Frontal cortex (tissue), 3 donors: ENCODE measurements at regions not wholly inside any gene's neighbourhood (a gene's known extent, or its start where the extent isn't known, plus 50 kb on each side); places are given as distances from the start of the nearest gene placed in this dataset.
"Not testable (repeated sequence)": the region's sequence is repeated elsewhere in the genome, so short reads cannot be mapped to it uniquely, and the experiment has no call there.

ENCODE experiments used
- DNase-seq, 2 donors: peaks; one replicate each; pipeline ENCODE4 v3.0.0; 2012; ENCODE audit warnings: low spot score in 2 of 2
- FAIRE-seq: peaks from 2 replicates; lab custom pipeline; 2012; peaks lifted over from hg19 to GRCh38; lab: Jason Lieb, UNC
- donor health status: control.
- donor health status: control.
- donor health status: control.

DNA sequence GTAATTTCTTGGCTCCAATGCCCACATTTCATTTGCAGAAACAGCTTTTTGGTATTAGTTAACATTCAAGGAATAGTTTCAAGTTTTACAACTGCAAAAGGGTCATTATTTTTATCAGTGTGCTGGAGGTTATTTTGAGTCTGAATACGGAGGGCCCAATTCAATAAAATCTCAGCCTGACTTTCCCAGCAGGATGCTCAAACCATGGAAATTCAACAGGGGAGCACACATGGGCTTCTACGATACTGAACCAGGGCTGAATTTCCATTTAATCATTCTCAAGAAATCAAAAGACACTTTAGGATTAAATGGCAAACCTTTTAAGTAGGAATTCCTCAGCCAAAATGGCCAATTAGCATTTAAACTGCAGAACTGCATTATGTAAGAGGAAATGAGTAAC, 700.9 kb upstream of the ANKRD30A start:
- DNase-seq: no peak
- no peak for FAIRE-seq

DNA sequence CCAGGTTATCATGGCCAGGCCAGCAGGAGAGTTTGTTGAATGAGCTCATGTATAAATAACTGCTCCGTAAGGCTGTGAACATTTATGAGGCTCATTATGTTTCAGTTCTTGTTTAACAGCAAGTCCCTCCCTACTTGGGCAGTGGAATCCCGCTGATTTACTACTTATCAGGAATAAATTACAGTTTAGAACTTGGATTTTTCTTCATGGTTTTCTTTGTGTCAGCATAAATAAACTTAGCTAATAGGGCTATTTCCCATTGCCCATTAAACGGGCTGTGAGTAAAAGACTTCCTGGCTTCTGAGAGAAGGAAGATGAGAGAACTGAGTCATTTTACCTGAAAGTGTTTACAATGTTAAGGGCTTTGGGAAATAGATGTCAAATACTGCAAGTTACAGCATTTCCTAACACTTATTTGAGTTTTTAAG, 701.6 kb upstream of the ANKRD30A start:
- FAIRE-seq: no peak
- no peak for DNase-seq

DNA sequence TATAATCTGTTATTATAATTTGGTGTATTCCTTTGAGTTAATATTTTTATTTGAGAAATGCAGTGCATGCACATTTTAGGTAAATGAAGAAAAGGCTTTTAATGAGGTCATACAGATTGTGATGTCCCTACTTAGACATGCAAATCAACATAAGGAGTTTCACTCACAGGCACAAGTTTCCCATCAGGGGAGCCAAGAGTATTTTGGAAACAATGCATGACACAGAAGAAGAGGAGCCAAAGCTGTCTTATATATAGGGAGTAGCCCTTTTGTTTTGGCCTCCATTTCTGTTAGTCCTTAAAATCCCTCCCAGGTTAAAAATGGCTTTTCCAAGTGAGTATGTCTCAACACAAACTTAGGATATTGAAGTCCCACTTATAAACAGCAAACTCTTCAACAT, 703.4 kb upstream of the ANKRD30A start:
- DNase-seq (no peak), FAIRE-seq (no peak)

DNA sequence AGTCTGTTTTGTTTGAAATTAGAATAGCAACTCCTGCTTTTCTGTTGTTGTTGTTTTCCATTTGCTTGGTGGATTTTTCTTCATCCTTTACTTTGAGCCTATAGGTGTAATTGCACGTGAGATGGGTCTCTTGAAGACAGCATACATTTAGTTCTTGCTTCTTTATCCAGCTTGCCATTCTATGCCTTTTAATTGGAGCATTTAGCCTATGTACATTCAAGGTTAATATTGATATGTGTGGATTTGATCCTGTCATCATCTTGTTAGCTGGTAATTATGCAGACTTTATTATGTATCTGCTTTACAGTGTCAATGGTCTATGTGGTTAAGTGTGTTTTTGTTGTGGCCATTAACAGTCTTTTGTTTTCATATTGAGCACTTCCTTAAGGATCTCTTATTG, 708.9 kb upstream of the ANKRD30A start:
- DNase-seq: no peak
- no peak for FAIRE-seq

DNA sequence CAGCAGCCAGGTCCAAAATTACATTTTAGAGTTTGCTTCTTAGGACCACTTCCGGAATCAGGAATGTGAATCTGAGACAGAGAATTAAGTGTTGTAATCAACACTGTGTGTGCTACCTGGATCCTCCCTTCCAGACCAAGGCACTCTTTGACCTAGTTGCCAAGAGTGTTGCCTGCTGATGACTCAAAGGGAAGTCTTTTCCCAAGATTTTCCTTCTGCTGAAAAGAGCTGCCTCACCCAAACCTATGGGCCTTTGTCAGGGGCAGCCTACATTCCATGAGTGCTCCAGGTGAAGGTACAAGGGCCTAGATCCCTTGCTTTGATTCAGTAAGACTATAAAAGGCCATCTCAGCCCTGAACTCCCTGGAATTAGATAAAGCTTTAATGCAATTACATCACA, 712.5 kb upstream of the ANKRD30A start:
- FAIRE-seq: no peak
- DNase-seq: no peak

DNA sequence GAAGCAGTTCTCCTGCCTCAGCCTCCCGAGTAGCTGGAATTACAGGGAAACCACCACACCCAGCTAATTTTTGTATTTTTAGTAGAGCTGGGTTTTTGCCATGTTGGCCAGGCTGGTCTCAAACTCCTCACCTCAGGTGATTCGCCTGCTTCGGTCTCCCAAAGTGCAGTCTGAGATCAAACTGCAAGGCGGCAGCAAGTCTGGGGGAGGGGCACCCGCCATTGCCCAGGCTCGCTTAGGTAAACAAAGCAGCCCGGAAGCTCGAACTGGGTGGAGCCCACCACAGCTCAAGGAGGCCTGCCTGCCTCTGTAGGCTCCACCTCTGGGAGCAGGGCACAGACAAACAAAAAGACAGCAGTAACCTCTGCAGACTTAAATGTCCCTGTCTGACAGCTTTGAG, 725.2 kb upstream of the ANKRD30A start:
- not testable (repeated sequence) for DNase-seq, FAIRE-seq

DNA sequence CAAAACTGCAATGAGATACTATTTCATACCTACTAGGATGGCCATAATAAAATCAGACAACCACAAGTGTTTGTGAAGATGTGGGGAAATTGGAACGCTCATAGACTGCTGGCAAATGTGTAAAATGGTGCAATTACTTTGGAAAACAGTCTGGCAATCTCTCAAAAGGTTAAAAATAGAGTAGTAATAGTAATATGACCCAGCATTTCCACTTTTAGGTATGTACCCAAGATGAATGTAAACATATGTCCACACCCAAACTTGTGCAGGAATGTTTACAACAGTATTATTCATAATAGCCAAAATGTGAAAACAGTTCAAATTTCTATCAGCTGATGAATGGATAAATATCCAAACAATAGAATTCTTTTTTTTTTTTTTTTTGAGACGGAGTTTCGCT, 731.6 kb upstream of the ANKRD30A start:
- FAIRE-seq (no peak), DNase-seq (no peak)

DNA sequence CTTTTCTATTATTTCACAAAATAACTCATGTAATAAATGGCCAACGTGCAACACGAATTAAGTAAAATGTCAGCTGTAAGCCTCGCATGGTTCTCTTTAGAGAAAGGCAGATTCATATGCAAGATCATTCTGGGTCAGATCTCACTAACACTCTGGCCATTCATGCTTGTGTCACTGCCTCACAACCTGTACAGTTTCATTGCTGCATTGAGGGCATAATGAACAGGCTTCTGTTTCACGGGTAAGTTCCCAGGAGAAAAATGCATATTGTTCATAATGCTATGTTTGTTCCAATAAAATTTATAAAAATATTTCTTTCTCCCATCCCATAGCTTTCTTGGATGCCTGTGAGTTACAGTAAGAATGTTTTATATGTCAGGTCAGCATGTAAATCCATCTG, 734.0 kb upstream of the ANKRD30A start:
- no peak for DNase-seq
- no peak for FAIRE-seq

DNA sequence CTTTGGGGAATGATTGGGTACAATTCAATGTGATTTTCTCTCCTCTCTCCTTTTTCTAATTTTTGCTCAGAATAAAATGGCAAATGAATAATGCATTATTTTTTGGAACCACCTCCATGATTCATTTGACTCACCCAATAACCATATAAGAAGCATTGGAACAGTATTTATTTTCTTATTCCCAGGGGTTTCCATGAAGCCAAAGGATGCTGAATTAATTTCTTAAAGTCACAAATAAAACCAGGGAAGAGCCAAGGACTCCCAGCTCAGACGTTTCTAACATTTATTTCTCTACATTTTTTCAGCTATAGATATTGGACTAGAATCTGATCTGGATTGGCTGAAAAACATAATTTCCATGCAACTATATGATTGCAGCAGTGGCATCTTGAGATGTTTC, 735.2 kb upstream of the ANKRD30A start:
- no peak for FAIRE-seq
- no peak for DNase-seq

DNA sequence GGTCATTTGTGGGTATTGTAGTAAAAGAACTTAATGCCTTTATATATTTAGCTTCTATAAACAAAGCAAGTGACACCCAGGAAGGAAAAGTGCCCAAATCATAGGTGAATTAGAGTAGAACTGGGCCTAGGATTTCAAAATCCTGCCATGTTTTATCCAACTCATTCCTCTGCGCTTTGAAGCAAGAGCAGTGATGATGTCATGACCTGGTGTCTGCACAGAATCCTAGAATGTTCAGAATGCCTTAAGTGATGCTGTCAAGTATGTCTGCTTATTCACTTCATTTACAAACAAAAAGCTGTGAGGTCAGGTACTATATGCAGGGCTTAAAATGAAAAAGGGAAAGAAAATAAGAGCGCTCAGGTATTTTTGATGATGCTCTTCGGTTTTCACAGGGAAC, 737.2 kb upstream of the ANKRD30A start:
- DNase-seq (no peak), FAIRE-seq (no peak)

DNA sequence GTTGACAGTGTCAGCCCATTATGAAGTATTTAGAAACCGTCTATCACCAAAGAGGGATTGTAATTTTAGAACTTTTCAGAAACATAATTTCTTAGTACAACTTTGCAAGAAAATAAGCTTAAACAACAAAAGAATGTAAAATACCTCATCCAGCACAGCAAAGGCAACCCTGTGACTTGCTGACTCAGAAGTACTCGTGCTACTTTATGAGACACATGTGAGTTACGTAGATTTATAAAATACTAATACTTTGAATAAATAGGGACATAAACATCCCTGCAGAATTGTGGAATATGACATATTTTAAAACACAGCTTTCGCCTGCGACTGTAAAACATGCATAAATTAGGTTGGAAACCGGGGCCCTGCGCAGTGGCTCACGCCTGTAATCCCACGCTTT, 739.7 kb upstream of the ANKRD30A start:
- DNase-seq (no peak), FAIRE-seq (no peak)

DNA sequence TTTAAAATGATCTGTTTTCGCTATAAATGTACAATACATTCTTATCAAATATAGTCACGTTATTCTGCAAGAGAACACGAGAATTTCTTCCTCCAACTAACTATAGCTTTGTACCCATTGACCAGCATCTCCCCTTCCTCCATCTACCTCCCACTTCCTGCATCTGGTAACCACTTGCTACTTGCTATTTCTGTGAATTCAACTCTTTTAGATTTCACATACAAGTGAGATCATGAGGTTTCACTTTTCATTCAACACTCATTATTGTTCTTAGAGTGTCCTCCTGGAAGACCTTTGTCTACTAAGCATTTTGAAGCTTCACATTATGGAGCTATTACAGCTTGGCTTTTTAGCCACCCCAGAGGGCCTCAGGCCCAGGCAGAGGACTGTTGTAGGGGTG, 741.3 kb upstream of the FZD8 start:
- FAIRE-seq (no peak), DNase-seq (no peak)

DNA sequence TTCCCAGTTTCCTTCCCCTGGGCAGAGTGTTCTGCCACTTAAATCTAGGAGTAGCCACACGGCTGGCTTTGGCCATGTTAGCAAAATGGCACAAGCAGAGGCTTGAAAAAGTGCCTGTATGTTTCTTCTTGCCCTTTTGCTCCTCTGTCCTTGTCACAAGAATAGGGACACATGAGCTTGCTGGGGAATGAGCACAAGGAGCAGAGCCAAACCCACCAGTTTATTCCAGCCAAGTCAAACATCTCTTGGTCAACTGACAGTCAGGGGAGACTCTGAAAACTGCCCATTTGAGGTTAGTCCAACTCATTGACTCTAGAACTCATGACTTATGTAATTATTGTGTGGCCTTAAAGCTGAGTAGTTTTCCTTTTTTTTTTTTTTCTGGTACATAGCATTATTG, 739.7 kb upstream of the FZD8 start:
- DNase-seq: no peak
- no peak for FAIRE-seq

DNA sequence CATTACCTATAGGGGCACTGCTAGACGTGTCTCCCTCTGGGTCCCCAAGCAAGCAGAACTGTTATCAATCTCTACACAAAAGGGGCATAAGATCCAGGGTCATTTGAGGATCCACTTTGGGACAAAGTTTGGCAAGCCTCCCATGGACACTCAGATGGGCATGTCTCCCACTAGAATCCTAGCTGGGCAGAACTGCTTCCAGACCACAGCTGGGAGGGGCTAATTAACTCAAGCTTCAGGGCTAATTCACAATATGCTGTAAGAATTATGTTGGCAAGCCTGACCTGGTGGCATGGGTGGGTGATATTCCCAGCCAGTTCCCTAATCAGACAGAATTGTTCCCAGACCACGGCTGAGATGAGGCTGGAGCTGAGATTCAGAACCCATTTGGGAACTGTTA, 738.4 kb upstream of the FZD8 start:
- DNase-seq: no peak
- FAIRE-seq: no peak

DNA sequence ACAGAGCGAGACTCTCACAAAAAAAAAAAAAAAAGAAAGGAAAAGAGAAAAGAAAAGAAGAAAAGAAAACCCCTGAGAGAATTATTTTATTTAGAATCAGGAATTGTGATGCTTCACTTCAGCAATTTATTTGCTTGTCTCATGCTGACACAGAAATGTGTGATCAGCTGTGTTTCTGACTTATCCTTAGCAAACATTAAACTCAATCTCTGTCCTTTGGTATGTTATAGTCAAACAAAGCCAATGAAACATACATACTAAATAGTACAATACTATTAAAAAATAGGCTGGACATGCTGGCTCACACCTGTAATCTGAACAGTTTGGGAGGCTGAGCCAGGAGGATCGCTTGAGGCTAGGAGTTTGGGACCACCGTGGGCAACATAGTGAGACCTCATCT, 733.0 kb upstream of the FZD8 start:
- DNase-seq (no peak), FAIRE-seq (no peak)

DNA sequence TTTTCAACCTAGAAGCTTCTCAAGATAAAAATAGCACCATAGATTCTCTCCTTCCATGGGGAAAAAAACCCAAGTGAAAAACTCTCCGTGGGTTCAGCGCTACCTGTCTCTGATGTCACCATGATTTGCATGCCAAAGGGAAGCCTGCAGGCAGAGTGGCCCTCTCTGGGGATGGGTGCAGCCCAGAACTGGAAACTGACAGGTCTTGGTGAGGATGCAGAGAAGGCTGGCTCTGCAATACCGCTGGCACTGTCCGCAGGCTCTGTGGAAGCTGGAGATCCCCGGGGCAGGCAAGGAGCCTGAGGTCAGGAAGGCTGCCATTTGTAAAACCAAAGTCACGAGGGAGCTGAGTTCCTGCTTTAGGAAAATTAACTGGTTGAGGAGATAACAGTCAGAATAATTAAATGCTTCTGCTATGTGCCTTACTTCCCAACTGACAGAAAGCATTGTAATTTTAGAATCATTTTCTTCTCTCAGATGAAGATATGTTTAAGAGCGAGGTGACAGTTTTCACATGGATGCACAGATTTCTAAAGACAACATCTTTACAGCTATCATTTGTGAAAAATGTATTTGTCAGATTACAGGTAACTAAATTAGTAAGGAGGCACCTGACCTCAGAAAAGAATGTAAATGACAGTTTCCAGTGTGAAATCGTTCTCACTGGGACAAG, 731.5 kb upstream of the FZD8 start:
- FAIRE-seq (no peak), DNase-seq (no peak)

DNA sequence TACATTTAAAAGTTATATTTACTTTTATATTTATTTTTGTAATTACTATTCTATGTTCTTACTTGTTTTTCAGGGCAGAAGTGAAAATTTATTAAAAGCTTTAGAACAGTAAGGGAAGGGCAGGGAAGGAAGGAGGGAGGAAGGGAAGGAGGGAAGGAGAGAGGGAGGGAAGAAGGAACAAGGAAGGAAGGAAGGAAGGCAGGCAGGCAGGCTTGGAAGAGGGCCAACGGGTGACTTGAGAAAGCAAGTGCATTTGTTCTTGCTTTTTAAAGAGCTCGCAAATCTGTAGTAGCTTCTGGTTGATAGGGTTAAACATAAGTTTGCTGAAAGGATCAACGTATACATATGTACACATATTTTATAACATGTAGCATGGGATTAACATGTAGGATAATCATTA, 725.3 kb upstream of the FZD8 start:
- FAIRE-seq: no peak
- DNase-seq: no peak

DNA sequence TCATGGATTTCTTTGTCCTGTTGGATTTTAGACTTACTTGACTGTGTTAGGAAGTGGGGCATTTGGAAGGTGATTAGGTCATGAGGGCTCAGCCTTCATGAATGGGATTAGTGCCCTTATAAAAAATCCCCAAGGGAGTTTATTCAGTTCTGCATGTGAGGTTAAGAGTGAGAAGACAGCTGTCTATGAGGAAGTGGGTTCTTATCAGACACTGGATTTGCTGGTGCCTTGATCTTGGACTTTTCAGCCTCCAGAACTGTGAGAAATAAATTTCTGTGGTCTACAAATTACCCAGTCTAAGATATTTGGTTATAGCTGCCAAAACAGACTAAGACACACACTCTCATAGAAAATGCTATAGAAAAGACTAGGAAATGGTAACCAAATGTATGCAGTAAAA, 724.7 kb upstream of the FZD8 start:
- DNase-seq (no peak), FAIRE-seq (no peak)

DNA sequence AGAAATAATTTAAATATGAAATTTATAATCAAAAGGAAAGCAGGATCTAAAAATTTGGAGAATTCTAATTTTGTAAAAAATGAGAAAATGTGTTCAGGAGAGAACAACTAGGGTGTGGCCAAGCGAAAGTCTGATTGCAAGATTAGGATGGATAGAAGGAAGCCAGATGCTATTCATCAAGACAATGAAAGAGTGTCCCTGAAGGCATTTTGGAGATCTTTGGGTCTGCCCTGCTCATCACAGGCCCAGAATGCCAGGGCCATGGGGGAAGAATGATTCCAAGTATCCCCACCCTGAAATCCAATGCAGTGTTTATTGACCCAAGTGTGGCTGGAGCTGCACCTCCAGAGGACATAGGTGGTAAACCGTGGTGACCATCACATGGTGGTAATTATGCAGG, 724.0 kb upstream of the FZD8 start:
- FAIRE-seq: no peak
- DNase-seq: no peak

DNA sequence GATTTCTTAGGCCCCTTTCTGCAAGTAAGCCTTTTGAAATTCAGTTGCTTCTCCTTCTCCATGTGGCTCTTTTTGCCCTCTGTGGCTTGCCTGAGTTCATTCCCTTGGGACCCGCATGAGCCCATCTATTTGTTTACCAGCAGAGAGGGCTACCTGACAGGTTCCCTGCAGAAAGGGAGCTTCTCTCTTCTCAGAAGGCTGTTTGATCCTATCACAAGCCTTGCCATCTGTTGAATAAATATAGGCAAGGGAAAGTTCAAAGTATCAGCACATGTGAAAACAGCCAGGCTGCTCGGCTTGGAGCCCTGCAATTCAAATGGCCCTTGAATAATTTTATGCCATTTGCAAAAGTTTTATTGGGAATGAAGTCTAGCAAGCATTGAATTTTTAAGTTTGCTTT, 720.2 kb upstream of the FZD8 start:
- DNase-seq: no peak
- FAIRE-seq: no peak

DNA sequence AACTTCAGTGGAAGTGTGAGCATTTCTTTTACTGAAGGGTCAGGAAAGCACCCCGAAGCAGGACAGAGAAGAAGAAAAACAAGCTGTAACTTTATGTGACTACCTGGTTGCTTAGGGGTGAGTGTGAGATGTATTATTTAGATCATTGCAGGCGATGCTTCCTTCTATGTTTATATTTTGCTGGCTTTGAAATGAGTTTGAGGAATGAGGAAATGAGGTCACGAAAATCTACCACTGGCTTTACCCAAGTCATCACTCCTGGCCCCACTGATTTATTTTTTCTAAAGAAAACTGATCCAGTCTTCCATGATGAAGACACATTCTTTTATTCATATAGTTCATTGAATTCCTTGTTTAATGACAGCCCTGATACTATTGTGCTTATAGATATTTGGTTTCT, 716.6 kb upstream of the FZD8 start:
- no peak for DNase-seq
- FAIRE-seq: no peak

DNA sequence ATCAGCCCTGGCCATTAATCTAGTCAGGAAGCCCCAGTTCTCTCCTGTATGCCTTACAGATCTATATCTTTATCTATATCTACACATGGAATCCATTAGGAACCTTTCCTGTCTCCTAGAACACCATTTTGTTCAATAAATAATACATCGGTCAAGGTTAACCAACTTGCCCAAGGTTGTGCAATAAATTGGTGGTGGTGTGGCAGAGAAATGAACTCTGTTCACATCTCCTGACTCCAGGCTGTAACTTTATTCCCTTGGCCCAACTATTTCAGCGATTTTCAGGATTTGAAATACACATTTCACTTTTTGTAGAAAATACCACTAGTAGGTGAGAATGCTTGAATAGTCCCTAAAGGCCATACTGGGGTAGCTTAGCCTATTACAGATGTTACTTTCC, 712.5 kb upstream of the FZD8 start:
- DNase-seq (no peak), FAIRE-seq (no peak)

DNA sequence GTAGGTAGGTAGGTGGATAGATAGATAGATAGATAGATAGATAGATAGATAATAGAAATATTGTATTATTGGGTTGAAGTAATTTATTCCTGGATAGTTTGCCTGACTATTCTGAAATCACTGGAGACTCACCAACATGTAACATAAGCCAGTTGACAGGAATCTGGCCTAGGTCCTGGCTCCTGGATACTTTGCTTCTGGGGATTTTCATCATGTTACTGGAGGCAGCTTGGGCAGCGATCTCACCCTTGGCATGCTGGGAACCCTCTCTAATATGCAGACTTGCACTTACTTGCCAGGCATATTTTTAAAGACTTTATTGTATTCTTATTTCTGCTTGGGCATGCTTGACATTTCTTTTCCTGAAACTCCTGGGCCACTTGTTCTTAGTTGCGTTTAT, 709.1 kb upstream of the FZD8 start:
- FAIRE-seq (no peak), DNase-seq (no peak)
